Islet precursor cell (in vitro differentiated cells): ENCODE measurements at regions not wholly inside any gene's neighbourhood (a gene's known extent, or its start where the extent isn't known, plus 50 kb on each side); places are given as distances from the start of the nearest gene placed in this dataset.
A peak's percentile ranks its signal among the peaks of the same experiment; 100 is the strongest.
"Not testable (repeated sequence)": the region's sequence is repeated elsewhere in the genome, so short reads cannot be mapped to it uniquely, and the experiment has no call there.

Experiments
- DNase-seq: peaks from one replicate; pipeline ENCODE4 v3.0.0-alpha.2; 2018

DNA sequence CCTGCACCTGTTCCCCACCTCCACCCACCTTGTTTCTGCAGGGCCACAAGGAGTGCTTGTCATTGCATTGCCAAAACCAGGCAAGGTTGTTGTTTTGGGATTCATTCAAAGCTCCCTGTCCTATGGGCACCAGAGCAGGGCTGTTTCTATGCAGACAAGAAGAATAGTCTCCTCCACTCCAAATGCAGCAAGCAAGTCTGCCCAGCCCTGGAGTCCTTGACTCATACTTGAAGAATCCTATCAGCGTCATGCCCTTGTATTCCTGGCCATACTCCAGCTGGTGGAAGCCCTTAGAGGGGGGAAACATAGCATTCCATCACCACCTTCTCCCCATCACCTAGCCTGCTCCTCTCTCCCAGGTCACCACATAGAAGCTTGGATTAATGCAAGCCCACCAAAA, 145.3 kb upstream of the ECI2 start:
- DNase-seq, result peak; percentile 85

- no peak for DNase-seq
Measured at GRCh38 chr6:4280031-4280430, 144.7 kb upstream of the ECI2 start.

DNA sequence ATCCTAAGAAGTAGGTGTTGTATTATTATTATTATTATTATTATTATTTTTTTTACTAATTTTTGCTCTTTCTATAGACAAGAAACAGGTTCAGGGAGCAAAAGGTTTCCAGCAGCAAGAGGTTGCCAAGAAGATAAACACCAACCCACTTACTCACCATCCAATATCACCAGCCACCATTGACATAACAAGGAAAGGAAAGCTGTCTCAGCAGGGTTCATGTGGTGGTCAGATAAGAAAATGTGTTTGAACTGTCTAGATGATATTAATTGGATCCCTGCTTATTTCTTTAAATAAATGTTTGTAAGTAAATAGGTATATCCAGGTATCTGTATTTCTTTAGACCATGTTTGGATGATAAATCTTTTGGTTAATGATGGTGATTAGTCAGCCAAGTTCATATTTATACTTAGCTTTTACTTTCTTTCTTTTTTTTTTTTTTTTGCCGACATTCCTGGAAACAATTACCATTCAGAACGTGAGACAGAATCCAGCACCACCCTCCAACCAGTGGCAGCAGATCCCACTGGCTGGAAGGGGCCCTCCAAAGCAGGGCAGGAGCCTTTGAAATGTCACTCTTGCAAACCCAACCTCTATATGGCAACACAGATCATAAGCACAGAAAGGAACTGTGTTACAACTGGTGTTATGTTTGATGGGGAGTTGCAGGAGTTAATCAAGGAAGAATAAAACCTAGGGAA, 139.2 kb upstream of the ECI2 start:
- DNase-seq, result no peak

DNA sequence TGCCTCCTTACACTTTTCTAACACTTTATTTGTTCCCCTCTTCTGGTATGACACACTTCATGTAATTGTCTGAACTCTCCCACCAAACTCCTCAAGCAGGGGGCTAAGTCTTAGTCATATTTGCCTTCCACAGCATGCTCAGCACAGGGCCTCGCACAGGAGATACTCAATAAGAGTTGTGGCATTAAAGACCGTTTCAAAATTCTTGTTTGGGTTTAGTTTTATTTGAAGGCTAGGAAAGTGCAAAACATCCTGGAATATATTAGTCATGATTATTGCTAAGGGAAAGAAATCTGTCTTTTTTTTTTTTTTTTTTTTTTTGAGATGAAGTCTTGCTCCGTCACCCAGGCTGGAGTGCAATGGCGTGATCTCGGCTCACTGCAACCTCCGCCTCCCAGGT, 137.6 kb upstream of the ECI2 start:
- DNase-seq, result no peak

DNA sequence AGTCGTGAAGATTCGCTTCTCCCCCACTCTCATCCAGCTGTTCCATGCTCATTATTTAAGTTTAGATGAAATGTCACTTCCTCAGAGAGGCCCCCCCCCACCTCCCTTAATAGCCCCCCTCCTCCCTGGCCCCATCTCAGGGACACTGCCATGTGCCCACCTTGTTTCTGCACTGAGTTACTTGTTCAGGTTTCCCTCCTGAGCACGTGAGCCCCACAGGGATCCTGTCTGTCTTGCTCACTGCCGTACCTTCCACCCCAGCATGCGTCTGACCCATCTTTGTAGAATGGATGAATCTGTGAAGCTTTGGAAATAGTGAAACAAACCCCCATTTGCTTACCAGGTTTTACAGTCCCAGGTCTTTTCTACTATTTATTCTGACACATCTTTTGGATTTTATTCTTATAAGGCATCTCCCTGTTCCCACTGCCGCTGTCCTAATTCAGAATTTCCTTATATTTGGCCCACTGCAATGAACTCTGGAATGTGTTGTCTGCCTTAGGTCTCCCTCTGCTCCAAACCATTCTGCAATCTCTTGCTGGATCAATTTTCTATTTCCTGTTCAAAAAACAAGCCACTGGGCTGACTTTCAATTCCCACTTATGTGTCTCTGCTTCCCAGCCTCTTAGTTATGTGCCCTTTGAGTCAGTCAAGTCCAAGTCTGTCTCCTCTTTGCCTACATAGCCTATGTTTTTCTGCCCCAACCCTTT, 136.5 kb upstream of the ECI2 start:
- no peak for DNase-seq

GRCh38 chr6:4270776-4271175, 135.4 kb upstream of the ECI2 start:
- DNase-seq, result no peak

- no peak for DNase-seq
Measured at GRCh38 chr6:4270001-4270400, 134.6 kb upstream of the ECI2 start.

GRCh38 chr6:4268171-4268570, 132.8 kb upstream of the ECI2 start:
- no peak for DNase-seq

DNA sequence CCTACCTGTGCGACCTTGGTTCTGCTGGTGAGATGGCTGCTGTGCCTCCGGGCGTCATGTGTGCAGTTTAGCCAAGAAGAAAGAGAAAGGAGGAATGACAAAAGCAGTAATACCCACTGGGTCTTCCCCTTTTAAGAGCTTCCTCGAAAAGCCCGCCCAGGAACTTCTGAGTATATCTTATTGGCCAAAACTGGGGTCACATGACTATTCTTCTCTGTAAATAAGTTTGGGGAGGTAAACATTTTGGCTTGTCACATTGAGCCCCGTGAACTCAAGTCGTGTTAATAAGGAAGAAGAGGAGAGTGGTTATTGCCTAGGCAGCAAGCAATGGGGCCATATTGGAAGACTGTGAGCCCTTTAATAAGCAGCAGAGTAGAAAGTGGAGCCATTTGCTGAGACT, 130.4 kb upstream of the ECI2 start:
- no peak for DNase-seq

GRCh38 chr6:4264601-4265000, 129.2 kb upstream of the ECI2 start:
- no peak for DNase-seq

GRCh38 chr6:4264081-4264480, 128.7 kb upstream of the ECI2 start:
- DNase-seq, result no peak

GRCh38 chr6:4262526-4262925, 127.2 kb upstream of the ECI2 start:
- no peak for DNase-seq

GRCh38 chr6:4259391-4259790, 124.0 kb upstream of the ECI2 start:
- no peak for DNase-seq

DNA sequence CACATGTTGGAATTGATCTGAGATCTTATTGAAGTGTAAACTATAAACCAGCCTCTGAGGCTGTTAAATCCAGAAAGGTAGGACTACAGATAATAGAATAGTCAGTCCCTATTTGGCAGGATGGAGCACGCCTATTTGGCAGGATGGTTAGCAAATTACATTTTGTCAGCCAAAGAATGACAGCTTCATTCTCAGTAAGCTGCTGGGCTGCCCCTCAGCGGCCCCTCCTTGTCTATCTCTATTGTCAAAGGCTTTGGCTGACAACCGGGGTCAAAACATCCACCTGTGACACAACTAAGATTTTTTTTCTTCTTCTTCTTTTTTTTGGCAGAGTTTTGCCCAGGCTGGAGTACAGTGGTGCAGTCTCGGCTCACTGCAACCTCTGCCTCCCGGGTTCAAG, 123.4 kb upstream of the ECI2 start:
- no peak for DNase-seq

- DNase-seq, result no peak
Measured at GRCh38 chr6:4256969-4257368, 121.6 kb upstream of the ECI2 start.

- peak; percentile 63 for DNase-seq
Measured at GRCh38 chr6:4253604-4254231, 118.3 kb upstream of the ECI2 start.

DNA sequence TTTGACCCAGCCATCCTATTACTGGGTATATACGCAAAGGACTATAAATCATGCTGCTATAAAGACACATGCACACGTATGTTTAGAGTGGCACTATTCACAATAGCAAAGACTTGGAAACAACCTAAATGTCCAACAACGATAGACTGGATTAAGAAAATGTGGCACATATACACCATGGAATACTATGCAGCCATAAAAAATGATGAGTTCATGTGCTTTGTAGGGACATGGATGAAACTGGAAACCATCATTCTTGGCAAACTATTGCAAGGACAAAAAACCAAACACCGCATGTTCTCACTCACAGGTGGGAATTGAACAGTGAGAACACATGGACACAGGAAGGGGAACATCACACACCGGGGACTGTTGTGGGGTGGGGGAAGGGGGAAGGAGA, 117.1 kb upstream of the ECI2 start:
- not testable (repeated sequence) for DNase-seq

GRCh38 chr6:4250645-4251044, 115.3 kb upstream of the ECI2 start:
- no peak for DNase-seq

DNA sequence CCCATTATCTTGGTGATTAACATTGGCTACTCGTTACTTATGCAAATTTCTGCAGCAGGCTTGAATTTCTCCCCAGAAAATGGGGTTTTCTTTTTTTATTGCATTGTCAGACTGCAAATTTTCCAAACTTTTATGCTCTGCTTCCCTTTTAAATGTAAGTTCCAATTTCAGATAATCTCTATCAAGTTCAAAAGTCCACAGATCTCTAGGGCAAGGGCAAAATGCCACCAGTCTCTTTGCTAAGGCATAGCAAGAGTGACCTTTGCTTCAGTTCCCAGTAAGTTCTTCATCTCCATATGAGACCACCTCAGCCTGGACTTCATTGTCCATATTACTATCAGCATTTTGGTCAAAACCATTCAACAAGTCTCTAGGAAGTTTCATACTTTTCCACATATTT, 108.5 kb upstream of the ECI2 start:
- DNase-seq, result not testable (repeated sequence)

DNA sequence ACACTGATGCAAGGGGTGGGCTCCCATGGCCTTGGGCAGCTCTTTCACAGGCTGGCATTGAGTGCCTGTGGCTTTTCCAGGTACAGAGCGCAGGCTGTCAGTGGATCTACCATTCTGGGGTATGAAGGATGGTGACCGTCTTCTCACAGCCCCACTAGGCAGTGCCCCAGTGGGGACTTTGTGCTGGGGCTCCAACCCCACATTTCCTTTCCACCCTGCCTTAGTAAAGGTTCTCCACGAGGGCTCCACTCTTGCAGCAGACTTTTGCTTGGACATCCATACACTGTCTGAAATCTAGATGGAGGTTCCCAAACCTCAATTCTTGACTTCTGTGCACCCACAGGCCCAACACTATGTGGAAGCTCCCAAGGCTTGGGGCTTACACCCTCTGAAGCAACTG, 107.9 kb upstream of the ECI2 start:
- no peak for DNase-seq

DNA sequence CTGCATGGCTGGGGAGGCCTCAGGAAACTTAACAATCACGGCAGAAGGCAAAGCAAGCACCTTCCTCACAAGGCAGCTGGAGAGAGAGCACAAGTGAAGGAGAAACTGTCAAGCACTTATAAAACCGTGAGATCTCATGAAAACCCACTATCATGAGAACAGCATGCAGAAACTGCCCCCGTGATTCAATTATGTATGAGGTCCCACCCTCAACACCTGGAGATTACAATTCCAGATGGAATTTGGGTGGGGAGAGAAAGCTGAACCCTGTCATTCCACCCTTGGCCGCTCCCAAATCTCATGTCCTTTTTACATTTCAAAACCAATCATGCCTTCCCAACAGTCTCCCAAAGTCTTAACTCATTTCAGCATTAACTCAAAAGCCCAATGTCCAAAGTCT, 107.2 kb upstream of the ECI2 start:
- no peak for DNase-seq

- no peak for DNase-seq
Measured at GRCh38 chr6:4240148-4240547, 104.8 kb upstream of the ECI2 start.

DNA sequence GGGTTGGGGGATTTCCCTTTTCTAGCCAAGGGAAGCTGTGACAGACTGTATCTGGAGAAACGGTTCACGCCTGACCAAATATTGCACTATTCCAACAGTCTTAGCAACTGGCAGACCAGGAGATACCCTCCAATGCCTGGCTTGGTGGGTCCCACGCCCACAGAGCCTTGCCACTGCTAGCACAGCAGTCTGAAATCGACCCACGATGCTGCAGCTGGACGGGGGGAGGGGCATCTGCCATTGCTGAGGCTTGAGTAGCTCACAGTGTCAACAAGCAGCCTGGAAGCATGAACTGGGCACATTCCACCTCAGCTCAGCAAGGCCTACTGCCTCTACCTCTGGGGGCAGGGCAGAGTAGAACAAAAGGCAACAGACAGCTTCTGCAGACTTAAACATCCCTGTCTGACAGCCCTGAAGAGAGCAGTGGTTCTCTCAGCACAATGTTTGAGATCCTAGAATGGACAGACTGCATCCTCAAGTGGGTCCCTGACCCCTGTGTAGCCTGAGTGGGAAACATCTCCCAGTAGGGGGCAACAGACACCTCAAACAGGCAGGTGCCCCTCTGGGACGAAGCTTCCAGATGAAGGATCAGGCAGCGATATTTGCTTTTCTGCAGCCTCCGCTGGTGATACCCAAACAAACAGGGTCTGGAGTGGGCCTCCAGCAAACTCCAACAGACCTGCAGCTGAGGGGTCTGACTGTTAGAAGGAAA, 89.9 kb upstream of the ECI2 start:
- peak; percentile 81 for DNase-seq
